H1 (cell line): ENCODE measurements at regions not wholly inside any gene's neighbourhood (a gene's known extent, or its start where the extent isn't known, plus 50 kb on each side); places are given as distances from the start of the nearest gene placed in this dataset.

Source experiments
- CBX8 ChIP-seq: fragments of 300-800, 300-1000 bp; sonication (generic); IDR thresholded peaks from 2 replicates; pipeline ENCODE4 v1.7.1; 2016; ENCODE audit warnings: low read depth, low read length, borderline replicate concordance
- E2F6 ChIP-seq: IDR thresholded peaks from 2 replicates; pipeline ENCODE4 v1.6.1; 2012; ENCODE audit warnings: inconsistent platforms
- KDM5A ChIP-seq: fragments of 200-600 bp; IDR thresholded peaks from 2 replicates; pipeline ENCODE4 v1.7.1; 2012; ENCODE audit warnings: mild to moderate bottlenecking, low read length, inconsistent platforms, mixed read lengths
- RNF2 ChIP-seq: fragments of 200-900, 300-1000 bp; sonication (generic); IDR thresholded peaks from 2 replicates; pipeline ENCODE4 v1.7.1; 2016; ENCODE audit warnings: borderline replicate concordance, low read depth, mild to moderate bottlenecking, antibody characterized with exemption, low read length; ENCODE audit not compliant: poor library complexity, severe bottlenecking; ENCODE audit errors: missing control alignments
- SIN3A ChIP-seq, 2 experiments: IDR thresholded peaks in 1 of 2; conservative IDR thresholded peaks in 1 of 2; 2 replicates each; pipeline ENCODE4 v1.6.1; 2011 to 2012; ENCODE audit warnings: low read length in 2 of 2, improper control_type of control experiment in 1 of 2, low read depth in 1 of 2, mild to moderate bottlenecking in 1 of 2
- SP1 ChIP-seq: IDR thresholded peaks from 2 replicates; pipeline ENCODE4 v1.6.1; 2011; ENCODE audit warnings: low read depth, low read length
- SP2 ChIP-seq: IDR thresholded peaks from 2 replicates; pipeline ENCODE4 v1.6.1; 2012; ENCODE audit warnings: mild to moderate bottlenecking, low read length, inconsistent platforms
- TBP ChIP-seq: IDR thresholded peaks from 2 replicates; pipeline ENCODE4 v1.6.1; 2011; ENCODE audit warnings: low read depth, low read length, improper control_type of control experiment
- TEAD4 ChIP-seq: IDR thresholded peaks from 2 replicates; pipeline ENCODE4 v1.6.1; 2012; ENCODE audit warnings: low read depth, low read length, inconsistent platforms, mixed read lengths
- ZNF274 ChIP-seq: IDR thresholded peaks from 2 replicates; pipeline ENCODE4 v1.7.0; 2012; ENCODE audit warnings: low read length, borderline replicate concordance; ENCODE audit errors: extremely low read depth
- TF ChIP-seq, protein P1 (sequence below): fragments of 300-600 bp; sonication (generic); IDR thresholded peaks from 2 replicates; pipeline ENCODE4 v1.7.1; 2012; ENCODE audit warnings: low read length, moderate library complexity, mild to moderate bottlenecking, inconsistent platforms; ENCODE audit not compliant: insufficient replicate concordance

DNA sequence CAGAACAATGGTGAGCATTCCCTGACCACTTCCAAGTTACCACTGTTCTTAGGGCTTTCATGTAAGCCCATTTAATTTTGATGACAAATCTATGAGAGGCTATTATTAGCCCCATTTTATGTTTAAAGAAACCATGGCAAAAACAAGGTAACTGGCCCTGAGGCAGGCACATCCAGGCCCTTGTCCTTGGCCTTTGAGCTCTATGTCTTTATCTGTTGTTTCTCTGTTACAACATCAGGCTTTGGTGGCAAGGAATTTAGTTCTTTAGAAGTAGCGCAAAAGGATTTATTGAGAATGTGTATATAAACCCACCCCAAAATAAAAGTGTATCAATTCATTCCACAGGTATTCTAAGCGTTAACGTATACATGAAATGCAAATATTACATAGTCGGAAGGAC is 257.1 kb downstream of the HNMT start (continued):
- TF ChIP-seq, protein P1, sequence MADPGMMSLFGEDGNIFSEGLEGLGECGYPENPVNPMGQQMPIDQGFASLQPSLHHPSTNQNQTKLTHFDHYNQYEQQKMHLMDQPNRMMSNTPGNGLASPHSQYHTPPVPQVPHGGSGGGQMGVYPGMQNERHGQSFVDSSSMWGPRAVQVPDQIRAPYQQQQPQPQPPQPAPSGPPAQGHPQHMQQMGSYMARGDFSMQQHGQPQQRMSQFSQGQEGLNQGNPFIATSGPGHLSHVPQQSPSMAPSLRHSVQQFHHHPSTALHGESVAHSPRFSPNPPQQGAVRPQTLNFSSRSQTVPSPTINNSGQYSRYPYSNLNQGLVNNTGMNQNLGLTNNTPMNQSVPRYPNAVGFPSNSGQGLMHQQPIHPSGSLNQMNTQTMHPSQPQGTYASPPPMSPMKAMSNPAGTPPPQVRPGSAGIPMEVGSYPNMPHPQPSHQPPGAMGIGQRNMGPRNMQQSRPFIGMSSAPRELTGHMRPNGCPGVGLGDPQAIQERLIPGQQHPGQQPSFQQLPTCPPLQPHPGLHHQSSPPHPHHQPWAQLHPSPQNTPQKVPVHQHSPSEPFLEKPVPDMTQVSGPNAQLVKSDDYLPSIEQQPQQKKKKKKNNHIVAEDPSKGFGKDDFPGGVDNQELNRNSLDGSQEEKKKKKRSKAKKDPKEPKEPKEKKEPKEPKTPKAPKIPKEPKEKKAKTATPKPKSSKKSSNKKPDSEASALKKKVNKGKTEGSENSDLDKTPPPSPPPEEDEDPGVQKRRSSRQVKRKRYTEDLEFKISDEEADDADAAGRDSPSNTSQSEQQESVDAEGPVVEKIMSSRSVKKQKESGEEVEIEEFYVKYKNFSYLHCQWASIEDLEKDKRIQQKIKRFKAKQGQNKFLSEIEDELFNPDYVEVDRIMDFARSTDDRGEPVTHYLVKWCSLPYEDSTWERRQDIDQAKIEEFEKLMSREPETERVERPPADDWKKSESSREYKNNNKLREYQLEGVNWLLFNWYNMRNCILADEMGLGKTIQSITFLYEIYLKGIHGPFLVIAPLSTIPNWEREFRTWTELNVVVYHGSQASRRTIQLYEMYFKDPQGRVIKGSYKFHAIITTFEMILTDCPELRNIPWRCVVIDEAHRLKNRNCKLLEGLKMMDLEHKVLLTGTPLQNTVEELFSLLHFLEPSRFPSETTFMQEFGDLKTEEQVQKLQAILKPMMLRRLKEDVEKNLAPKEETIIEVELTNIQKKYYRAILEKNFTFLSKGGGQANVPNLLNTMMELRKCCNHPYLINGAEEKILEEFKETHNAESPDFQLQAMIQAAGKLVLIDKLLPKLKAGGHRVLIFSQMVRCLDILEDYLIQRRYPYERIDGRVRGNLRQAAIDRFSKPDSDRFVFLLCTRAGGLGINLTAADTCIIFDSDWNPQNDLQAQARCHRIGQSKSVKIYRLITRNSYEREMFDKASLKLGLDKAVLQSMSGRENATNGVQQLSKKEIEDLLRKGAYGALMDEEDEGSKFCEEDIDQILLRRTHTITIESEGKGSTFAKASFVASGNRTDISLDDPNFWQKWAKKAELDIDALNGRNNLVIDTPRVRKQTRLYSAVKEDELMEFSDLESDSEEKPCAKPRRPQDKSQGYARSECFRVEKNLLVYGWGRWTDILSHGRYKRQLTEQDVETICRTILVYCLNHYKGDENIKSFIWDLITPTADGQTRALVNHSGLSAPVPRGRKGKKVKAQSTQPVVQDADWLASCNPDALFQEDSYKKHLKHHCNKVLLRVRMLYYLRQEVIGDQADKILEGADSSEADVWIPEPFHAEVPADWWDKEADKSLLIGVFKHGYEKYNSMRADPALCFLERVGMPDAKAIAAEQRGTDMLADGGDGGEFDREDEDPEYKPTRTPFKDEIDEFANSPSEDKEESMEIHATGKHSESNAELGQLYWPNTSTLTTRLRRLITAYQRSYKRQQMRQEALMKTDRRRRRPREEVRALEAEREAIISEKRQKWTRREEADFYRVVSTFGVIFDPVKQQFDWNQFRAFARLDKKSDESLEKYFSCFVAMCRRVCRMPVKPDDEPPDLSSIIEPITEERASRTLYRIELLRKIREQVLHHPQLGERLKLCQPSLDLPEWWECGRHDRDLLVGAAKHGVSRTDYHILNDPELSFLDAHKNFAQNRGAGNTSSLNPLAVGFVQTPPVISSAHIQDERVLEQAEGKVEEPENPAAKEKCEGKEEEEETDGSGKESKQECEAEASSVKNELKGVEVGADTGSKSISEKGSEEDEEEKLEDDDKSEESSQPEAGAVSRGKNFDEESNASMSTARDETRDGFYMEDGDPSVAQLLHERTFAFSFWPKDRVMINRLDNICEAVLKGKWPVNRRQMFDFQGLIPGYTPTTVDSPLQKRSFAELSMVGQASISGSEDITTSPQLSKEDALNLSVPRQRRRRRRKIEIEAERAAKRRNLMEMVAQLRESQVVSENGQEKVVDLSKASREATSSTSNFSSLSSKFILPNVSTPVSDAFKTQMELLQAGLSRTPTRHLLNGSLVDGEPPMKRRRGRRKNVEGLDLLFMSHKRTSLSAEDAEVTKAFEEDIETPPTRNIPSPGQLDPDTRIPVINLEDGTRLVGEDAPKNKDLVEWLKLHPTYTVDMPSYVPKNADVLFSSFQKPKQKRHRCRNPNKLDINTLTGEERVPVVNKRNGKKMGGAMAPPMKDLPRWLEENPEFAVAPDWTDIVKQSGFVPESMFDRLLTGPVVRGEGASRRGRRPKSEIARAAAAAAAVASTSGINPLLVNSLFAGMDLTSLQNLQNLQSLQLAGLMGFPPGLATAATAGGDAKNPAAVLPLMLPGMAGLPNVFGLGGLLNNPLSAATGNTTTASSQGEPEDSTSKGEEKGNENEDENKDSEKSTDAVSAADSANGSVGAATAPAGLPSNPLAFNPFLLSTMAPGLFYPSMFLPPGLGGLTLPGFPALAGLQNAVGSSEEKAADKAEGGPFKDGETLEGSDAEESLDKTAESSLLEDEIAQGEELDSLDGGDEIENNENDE = no peak
- TF ChIP-seq TBP = no peak
- TF ChIP-seq SIN3A (conservative IDR thresholded peaks at IDR 0.05 in 1 of 2, IDR thresholded peaks at IDR 0.05 in 1 of 2; ENCODE audit: low read depth in 1 of 2, low read length in 2 of 2) = no peak
- no peak for TF ChIP-seq TEAD4
- no peak for TF ChIP-seq SP2
- TF ChIP-seq SP1 = no peak
- no peak for TF ChIP-seq KDM5A
- no peak for TF ChIP-seq ZNF274
- no peak for TF ChIP-seq RNF2
- TF ChIP-seq CBX8 = no peak
- TF ChIP-seq E2F6 = no peak
